ENCODE measurements at regions not wholly inside any gene's neighbourhood (a gene's known extent, or its start where the extent isn't known, plus 50 kb on each side); places are given as distances from the start of the nearest gene placed in this dataset.

DNA sequence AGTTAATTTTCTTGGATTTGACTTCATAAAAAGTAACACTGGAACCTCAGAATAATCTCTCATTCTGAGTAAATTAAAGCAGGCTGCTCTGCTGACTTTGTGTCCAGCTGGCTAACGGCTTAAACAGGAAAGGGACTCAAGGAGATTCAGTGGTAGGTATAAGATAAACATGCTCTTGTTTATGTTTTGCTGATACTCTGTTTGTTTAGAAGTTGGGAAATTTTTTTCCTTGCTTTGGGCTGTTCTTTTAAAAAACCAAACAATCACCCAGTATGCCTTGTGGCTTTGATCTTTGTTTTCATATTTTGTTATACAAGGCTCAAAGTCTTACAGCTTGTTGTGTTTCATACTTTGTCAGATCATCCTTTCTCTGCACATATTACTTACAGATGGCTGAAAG is 237.6 kb upstream of the RIOK2 start:
- Histone ChIP-seq H3K36me3 (ENCODE audit: control insufficient read depth in 2 of 2, insufficient read depth in 1 of 2, low read length in 2 of 2) (no peaks in the 10 kb centered on the region), H3K4me1 (ENCODE audit: control insufficient read depth, insufficient read depth, low read length) (no peaks in the 10 kb centered on the region), H3K4me3 (ENCODE audit: low read depth, low read length) (no peak overlapping the region), H3K9me3 (ENCODE audit: control insufficient read depth, insufficient read depth, low read depth, low read length) (no peaks in the 10 kb centered on the region), H3K27ac (ENCODE audit: extremely low read depth, low read depth, low read length) (no peak overlapping the region)
- TF ChIP-seq ZNF24 (tag by site-specific recombination; IDR thresholded peaks at IDR 0.05), result no peak
- no peak for TF ChIP-seq GLI4 (tag by site-specific recombination; IDR thresholded peaks at IDR 0.05)
- TF ChIP-seq ZNF311 (tag by site-specific recombination; IDR thresholded peaks at IDR 0.05; ENCODE audit: borderline replicate concordance), result no peak
- POLR2A ChIA-PET, result no interaction called here
- CTCF ChIA-PET, result interaction anchor here (1.1 kb wide), 1 partner anchor 54 kb away, joined by 4 read pairs; no protein-coding TSS in a partner anchor

DNA sequence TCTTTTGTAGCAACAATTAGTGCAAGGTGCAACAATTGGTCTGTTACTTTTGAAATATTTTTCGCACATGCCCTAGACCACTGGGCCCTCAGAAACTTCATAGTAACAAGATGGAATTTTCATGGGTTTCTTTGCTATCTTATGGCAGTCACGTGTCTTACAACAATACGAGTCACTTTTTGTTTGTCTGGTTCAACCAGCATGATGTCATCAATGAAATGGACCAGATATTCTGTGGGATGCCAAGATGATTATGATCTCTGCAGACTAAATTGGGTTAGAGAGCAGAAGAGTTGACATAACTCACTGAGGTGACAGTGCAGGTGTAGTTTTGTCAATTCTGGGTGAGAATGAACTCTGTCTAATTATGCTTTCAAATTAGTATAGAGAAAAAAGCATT is 239.6 kb upstream of the RIOK2 start:
- Histone ChIP-seq H3K4me3 (ENCODE audit: low read depth, low read length) (no peak overlapping the region), H3K4me1 (ENCODE audit: control insufficient read depth, insufficient read depth, low read length) (no peaks in the 10 kb centered on the region), H3K9me3 (ENCODE audit: control insufficient read depth, insufficient read depth, low read depth, low read length) (no peaks in the 10 kb centered on the region), H3K27ac (ENCODE audit: extremely low read depth, low read depth, low read length) (no peak overlapping the region), H3K36me3 (ENCODE audit: control insufficient read depth in 2 of 2, insufficient read depth in 1 of 2, low read length in 2 of 2) (no peaks in the 10 kb centered on the region)
- TF ChIP-seq ZNF514 (tag by site-specific recombination; IDR thresholded peaks at IDR 0.05) (no peak), ZNF621 (tag by site-specific recombination; IDR thresholded peaks at IDR 0.05) (no peak), OVOL3 (tag by site-specific recombination; IDR thresholded peaks at IDR 0.05) (no peak), ZNF121 (tag by site-specific recombination; IDR thresholded peaks at IDR 0.05) (no peak), ZNF423 (tag by site-specific recombination; IDR thresholded peaks at IDR 0.05) (no peak), ZNF354C (tag by site-specific recombination; IDR thresholded peaks at IDR 0.05; ENCODE audit: borderline replicate concordance, low read depth) (no peak), HOXC10 (CRISPR knock-in tag; IDR thresholded peaks at IDR 0.05) (no peak), SALL2 (tag by site-specific recombination; IDR thresholded peaks at IDR 0.05; ENCODE audit: borderline replicate concordance) (no peak), ZNF239 (tag by site-specific recombination; IDR thresholded peaks at IDR 0.05) (no peak), ZNF169 (tag by site-specific recombination; IDR thresholded peaks at IDR 0.05) (no peak), ZNF660 (tag by site-specific recombination; IDR thresholded peaks at IDR 0.05) (no peak)
- TF ChIP-seq, protein P1, sequence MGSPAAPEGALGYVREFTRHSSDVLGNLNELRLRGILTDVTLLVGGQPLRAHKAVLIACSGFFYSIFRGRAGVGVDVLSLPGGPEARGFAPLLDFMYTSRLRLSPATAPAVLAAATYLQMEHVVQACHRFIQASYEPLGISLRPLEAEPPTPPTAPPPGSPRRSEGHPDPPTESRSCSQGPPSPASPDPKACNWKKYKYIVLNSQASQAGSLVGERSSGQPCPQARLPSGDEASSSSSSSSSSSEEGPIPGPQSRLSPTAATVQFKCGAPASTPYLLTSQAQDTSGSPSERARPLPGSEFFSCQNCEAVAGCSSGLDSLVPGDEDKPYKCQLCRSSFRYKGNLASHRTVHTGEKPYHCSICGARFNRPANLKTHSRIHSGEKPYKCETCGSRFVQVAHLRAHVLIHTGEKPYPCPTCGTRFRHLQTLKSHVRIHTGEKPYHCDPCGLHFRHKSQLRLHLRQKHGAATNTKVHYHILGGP (tag by site-specific recombination; IDR thresholded peaks at IDR 0.05), result no peak
- TF ChIP-seq, protein P2, sequence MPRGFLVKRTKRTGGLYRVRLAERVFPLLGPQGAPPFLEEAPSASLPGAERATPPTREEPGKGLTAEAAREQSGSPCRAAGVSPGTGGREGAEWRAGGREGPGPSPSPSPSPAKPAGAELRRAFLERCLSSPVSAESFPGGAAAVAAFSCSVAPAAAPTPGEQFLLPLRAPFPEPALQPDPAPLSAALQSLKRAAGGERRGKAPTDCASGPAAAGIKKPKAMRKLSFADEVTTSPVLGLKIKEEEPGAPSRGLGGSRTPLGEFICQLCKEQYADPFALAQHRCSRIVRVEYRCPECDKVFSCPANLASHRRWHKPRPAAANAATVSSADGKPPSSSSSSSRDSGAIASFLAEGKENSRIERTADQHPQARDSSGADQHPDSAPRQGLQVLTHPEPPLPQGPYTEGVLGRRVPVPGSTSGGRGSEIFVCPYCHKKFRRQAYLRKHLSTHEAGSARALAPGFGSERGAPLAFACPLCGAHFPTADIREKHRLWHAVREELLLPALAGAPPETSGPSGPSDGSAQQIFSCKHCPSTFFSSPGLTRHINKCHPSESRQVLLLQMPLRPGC (tag by site-specific recombination; IDR thresholded peaks at IDR 0.05), result no peak
- TF ChIP-seq, protein P3, sequence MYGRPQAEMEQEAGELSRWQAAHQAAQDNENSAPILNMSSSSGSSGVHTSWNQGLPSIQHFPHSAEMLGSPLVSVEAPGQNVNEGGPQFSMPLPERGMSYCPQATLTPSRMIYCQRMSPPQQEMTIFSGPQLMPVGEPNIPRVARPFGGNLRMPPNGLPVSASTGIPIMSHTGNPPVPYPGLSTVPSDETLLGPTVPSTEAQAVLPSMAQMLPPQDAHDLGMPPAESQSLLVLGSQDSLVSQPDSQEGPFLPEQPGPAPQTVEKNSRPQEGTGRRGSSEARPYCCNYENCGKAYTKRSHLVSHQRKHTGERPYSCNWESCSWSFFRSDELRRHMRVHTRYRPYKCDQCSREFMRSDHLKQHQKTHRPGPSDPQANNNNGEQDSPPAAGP (tag by site-specific recombination; IDR thresholded peaks at IDR 0.05), result no peak
- TF ChIP-seq, protein P4, sequence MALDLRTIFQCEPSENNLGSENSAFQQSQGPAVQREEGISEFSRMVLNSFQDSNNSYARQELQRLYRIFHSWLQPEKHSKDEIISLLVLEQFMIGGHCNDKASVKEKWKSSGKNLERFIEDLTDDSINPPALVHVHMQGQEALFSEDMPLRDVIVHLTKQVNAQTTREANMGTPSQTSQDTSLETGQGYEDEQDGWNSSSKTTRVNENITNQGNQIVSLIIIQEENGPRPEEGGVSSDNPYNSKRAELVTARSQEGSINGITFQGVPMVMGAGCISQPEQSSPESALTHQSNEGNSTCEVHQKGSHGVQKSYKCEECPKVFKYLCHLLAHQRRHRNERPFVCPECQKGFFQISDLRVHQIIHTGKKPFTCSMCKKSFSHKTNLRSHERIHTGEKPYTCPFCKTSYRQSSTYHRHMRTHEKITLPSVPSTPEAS (tag by site-specific recombination; IDR thresholded peaks at IDR 0.05), result no peak
- TF ChIP-seq, protein P5, sequence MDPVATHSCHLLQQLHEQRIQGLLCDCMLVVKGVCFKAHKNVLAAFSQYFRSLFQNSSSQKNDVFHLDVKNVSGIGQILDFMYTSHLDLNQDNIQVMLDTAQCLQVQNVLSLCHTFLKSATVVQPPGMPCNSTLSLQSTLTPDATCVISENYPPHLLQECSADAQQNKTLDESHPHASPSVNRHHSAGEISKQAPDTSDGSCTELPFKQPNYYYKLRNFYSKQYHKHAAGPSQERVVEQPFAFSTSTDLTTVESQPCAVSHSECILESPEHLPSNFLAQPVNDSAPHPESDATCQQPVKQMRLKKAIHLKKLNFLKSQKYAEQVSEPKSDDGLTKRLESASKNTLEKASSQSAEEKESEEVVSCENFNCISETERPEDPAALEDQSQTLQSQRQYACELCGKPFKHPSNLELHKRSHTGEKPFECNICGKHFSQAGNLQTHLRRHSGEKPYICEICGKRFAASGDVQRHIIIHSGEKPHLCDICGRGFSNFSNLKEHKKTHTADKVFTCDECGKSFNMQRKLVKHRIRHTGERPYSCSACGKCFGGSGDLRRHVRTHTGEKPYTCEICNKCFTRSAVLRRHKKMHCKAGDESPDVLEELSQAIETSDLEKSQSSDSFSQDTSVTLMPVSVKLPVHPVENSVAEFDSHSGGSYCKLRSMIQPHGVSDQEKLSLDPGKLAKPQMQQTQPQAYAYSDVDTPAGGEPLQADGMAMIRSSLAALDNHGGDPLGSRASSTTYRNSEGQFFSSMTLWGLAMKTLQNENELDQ (tag by site-specific recombination; IDR thresholded peaks at IDR 0.05; ENCODE audit: low read depth), result no peak
- TF ChIP-seq, protein P6, sequence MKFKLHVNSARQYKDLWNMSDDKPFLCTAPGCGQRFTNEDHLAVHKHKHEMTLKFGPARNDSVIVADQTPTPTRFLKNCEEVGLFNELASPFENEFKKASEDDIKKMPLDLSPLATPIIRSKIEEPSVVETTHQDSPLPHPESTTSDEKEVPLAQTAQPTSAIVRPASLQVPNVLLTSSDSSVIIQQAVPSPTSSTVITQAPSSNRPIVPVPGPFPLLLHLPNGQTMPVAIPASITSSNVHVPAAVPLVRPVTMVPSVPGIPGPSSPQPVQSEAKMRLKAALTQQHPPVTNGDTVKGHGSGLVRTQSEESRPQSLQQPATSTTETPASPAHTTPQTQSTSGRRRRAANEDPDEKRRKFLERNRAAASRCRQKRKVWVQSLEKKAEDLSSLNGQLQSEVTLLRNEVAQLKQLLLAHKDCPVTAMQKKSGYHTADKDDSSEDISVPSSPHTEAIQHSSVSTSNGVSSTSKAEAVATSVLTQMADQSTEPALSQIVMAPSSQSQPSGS (tag by site-specific recombination; IDR thresholded peaks at IDR 0.05; ENCODE audit: low read depth), result no peak
- ChIA-PET POLR2A (no interaction called here), CTCF (interaction anchor here (0.9 kb wide), 1 partner anchor 1372 kb away, joined by 3 read pairs; no protein-coding TSS in a partner anchor)
